Tibial nerve (tissue), 4 donors: ENCODE measurements at regions not wholly inside any gene's neighbourhood (a gene's known extent, or its start where the extent isn't known, plus 50 kb on each side); places are given as distances from the start of the nearest gene placed in this dataset.

ENCODE experiments used
- DNase-seq, 2 donors: peaks; one replicate each; pipeline ENCODE4 v3.0.0-alpha.2; 2019; ENCODE audit warnings: low spot score in 2 of 2
- H3K27ac ChIP-seq, 4 donors: fragments of 200-600 bp; sonication (generic) in 3 of 4; one replicate each; pipeline ENCODE4 v1.5.1; 2017 to 2019; ENCODE audit warnings: mild to moderate bottlenecking in 1 of 4
- H3K27me3 ChIP-seq, 2 donors: fragments of 200-600 bp; sonication (generic) in 1 of 2; one replicate each; pipeline versions ENCODE4 v1.5.1 to v1.6.0; 2017 to 2019
- H3K36me3 ChIP-seq, 3 donors: fragments of 200-600 bp; sonication (generic); one replicate each; pipeline ENCODE4 v1.5.1; 2018 to 2019
- H3K4me1 ChIP-seq, 4 donors: fragments of 200-600 bp; sonication (generic) in 3 of 4; one replicate each; pipeline ENCODE4 v1.5.1; 2017 to 2019
- H3K4me3 ChIP-seq, 4 donors: fragments of 200-600 bp; sonication (generic) in 3 of 4; one replicate each; pipeline ENCODE4 v1.5.1; 2017 to 2019; ENCODE audit warnings: mild to moderate bottlenecking in 1 of 4, moderate library complexity in 1 of 4
- H3K9me3 ChIP-seq, 4 donors: fragments of 200-600 bp; sonication (generic) in 3 of 4; one replicate each; pipeline ENCODE4 v1.5.1; 2017 to 2019
- EP300 ChIP-seq, 2 donors: sonication (generic); formaldehyde crosslinking; IDR thresholded peaks; one replicate each; pipeline ENCODE4 v1.6.1; 2017; ENCODE audit warnings: antibody characterized with exemption in 2 of 2, mild to moderate bottlenecking in 1 of 2
- POLR2A ChIP-seq, 2 donors: fragments of 450-650 bp; IDR thresholded peaks; one replicate each; pipeline ENCODE4 v1.6.1; 2017; ENCODE audit warnings: antibody characterized with exemption in 2 of 2, mild to moderate bottlenecking in 2 of 2, moderate library complexity in 2 of 2
- WGBS, 2 donors: methylation state at CpG; one replicate each; pipeline ENCODE4 v1.1.5; 2018; 5-methylcytosine and 5-hydroxymethylcytosine counted together
- TF ChIP-seq, protein P1 (sequence below), 5 experiments: fragments of 200-600 bp in 3 of 5; fragments of 450-650 bp in 2 of 5; sonication (generic) in 3 of 5; IDR thresholded peaks; one replicate each; pipeline ENCODE4 v1.5.1; 2016 to 2019; ENCODE audit warnings: antibody characterized with exemption in 5 of 5, mild to moderate bottlenecking in 3 of 5, moderate library complexity in 2 of 5

DNA sequence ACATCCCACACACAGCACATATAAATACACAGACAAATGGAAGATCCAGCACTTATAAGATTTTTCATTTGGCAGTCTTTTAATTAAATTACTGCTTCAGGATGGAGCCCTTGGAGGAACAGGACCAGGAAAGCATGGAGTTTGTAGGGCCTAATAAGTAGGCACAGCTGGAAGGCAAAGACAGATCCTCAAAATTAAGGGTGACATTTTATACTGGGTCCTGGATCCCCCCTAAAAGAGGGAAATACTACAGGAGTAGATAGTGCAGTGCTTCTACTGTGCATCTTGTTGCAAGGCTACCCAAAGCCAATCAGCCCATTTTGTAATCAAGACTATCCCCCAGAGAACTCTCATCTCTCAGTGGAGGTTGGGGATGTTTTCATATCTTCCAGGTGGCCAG is 1860.7 kb upstream of the PCDH10 start:
- H3K27me3 ChIP-seq: no peaks in the 10 kb centered on the region
- no peak overlapping the region for H3K4me3 ChIP-seq
- TF ChIP-seq POLR2A (IDR thresholded peaks at IDR 0.05) (no peak), EP300 (IDR thresholded peaks at IDR 0.05) (no peak)
- TF ChIP-seq, protein P1, sequence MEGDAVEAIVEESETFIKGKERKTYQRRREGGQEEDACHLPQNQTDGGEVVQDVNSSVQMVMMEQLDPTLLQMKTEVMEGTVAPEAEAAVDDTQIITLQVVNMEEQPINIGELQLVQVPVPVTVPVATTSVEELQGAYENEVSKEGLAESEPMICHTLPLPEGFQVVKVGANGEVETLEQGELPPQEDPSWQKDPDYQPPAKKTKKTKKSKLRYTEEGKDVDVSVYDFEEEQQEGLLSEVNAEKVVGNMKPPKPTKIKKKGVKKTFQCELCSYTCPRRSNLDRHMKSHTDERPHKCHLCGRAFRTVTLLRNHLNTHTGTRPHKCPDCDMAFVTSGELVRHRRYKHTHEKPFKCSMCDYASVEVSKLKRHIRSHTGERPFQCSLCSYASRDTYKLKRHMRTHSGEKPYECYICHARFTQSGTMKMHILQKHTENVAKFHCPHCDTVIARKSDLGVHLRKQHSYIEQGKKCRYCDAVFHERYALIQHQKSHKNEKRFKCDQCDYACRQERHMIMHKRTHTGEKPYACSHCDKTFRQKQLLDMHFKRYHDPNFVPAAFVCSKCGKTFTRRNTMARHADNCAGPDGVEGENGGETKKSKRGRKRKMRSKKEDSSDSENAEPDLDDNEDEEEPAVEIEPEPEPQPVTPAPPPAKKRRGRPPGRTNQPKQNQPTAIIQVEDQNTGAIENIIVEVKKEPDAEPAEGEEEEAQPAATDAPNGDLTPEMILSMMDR (IDR thresholded peaks at IDR 0.05): no peak
- no peaks in the 10 kb centered on the region for H3K4me1 ChIP-seq
- H3K9me3 ChIP-seq: peaks cover 0 to 10% (median 0%) of the 10 kb centered on the region in 4 donors
- no peak for DNase-seq
- no peak overlapping the region for H3K27ac ChIP-seq
- no peaks in the 10 kb centered on the region for H3K36me3 ChIP-seq

DNA sequence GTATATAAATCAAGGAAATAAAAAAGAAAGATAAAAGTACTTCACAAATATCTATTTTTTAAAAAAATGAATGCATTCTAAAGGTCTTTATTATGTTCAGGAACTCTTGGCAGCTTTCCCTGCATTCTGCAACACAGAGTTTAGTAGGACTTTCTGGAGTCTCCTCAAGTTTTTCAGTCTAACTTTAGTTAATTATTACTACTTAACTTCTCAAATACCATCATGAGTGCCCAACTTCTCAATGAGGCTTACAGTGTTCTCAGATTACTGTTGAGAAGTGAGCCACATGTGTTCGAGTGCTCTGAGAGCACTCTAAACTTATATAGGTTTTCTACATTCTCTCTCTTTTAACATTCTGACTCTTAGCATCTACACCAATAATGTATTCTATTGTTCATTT is 1852.9 kb upstream of the PCDH10 start:
- Histone ChIP-seq H3K27ac (no peak overlapping the region), H3K9me3 (no peaks in the 10 kb centered on the region), H3K36me3 (no peaks in the 10 kb centered on the region), H3K27me3 (no peaks in the 10 kb centered on the region), H3K4me3 (no peak overlapping the region), H3K4me1 (no peaks in the 10 kb centered on the region)
- TF ChIP-seq, protein P1 (IDR thresholded peaks at IDR 0.05): no peak
- TF ChIP-seq EP300 (IDR thresholded peaks at IDR 0.05) (no peak), POLR2A (IDR thresholded peaks at IDR 0.05) (no peak)
- no peak for DNase-seq
- 57 to 58% methylated on average over 1 of the region's 1 CpG for WGBS, 2 donors

DNA sequence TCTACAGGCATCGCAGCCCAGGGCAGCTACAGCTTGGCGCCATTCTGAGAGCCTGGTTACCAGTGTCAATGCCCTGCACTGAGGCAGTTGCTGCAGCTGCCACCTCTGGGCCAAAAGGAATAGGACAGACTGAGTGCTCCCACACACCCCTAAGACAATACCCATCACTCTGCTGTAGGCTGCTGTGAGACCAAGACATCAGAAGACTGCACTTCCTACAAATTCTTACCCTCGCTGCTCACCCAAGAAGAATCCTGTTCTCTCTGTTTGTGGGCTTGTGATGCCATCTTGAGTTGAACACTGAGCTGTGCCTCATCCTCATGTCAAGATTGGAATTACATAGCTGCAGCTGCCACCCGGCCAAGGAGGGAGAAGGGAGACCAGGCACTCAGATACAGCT is 1847.0 kb upstream of the PCDH10 start:
- WGBS, 2 donors: 74 to 86% methylated on average over 3 to 4 of the region's 4 CpGs
- H3K9me3 ChIP-seq: peaks cover 0 to 4% (median 0%) of the 10 kb centered on the region in 4 donors
- no peak overlapping the region for H3K4me3 ChIP-seq
- no peak for DNase-seq
- no peak overlapping the region for H3K27ac ChIP-seq
- H3K27me3 ChIP-seq: no peaks in the 10 kb centered on the region
- H3K4me1 ChIP-seq: no peaks in the 10 kb centered on the region
- no peak for TF ChIP-seq POLR2A (IDR thresholded peaks at IDR 0.05)
- TF ChIP-seq EP300 (IDR thresholded peaks at IDR 0.05): no peak
- TF ChIP-seq, protein P1 (IDR thresholded peaks at IDR 0.05): no peak
- H3K36me3 ChIP-seq: no peaks in the 10 kb centered on the region

DNA sequence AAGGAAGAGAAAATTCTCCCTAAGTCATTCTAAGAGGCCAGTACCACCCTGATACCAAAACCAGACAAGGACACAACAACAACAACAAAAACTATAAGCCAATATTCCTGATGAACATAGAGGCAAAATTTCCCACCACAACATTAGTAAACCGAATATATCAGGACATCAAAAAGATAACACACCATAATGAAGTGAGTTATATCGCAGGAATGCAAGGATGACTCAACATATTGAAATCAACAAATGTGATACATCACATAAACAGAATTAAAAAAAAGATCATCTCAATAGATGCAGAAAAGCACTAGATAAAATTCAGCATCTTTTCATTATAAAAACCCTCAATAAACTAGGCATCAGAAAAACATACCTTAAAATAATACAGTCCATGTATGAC is 1844.4 kb upstream of the PCDH10 start:
- H3K27ac ChIP-seq: no peak overlapping the region
- no peak overlapping the region for H3K4me3 ChIP-seq
- no peaks in the 10 kb centered on the region for H3K27me3 ChIP-seq
- no peaks in the 10 kb centered on the region for H3K4me1 ChIP-seq
- TF ChIP-seq POLR2A (IDR thresholded peaks at IDR 0.05): no peak
- no peak for TF ChIP-seq EP300 (IDR thresholded peaks at IDR 0.05)
- TF ChIP-seq, protein P1 (IDR thresholded peaks at IDR 0.05): no peak
- 94 to 95% methylated on average over 2 of the region's 2 CpGs for WGBS, 2 donors
- H3K9me3 ChIP-seq: peaks cover 0 to 4% (median 0%) of the 10 kb centered on the region in 4 donors
- no peaks in the 10 kb centered on the region for H3K36me3 ChIP-seq
- no peak for DNase-seq

DNA sequence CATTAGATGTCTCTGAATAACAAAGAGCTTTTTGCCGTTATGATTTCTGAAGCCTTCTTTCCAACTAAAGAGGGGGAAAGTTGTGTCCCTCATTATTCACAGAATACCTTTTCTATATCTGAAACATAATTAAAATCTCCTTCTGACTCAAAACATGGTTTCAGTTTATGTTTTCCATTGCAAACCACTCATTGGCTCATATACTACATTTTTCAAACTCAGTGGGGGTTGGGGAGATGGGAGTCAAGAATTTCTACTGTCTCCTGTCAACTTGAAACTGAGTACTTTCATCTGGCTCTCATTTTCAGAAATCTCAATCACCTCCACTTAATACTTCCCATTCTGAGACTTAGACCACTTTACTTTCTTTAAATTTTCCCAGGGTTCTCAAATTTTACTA is 1839.5 kb upstream of the PCDH10 start:
- H3K27ac ChIP-seq: no peak overlapping the region
- TF ChIP-seq EP300 (IDR thresholded peaks at IDR 0.05) (no peak), POLR2A (IDR thresholded peaks at IDR 0.05) (no peak)
- TF ChIP-seq, protein P1 (IDR thresholded peaks at IDR 0.05): no peak
- H3K4me1 ChIP-seq: no peaks in the 10 kb centered on the region
- no peak overlapping the region for H3K4me3 ChIP-seq
- H3K9me3 ChIP-seq: no peaks in the 10 kb centered on the region
- H3K27me3 ChIP-seq: no peaks in the 10 kb centered on the region
- 87 to 90% methylated on average over 1 of the region's 1 CpG for whole genome bisulfite sequencing, 2 donors
- H3K36me3 ChIP-seq: no peaks in the 10 kb centered on the region
- DNase-seq: no peak
